Right forelimb (tissue), 1 donor: ENCODE measurements at regions not wholly inside any gene's neighbourhood (a gene's known extent, or its start where the extent isn't known, plus 50 kb on each side); places are given as distances from the start of the nearest gene placed in this dataset.
"Not testable (repeated sequence)": the region's sequence is repeated elsewhere in the genome, so short reads cannot be mapped to it uniquely, and the experiment has no call there.

Source experiments
- DNase-seq: peaks from one replicate; pipeline ENCODE4 v3.0.0-alpha.2; 2018

DNA sequence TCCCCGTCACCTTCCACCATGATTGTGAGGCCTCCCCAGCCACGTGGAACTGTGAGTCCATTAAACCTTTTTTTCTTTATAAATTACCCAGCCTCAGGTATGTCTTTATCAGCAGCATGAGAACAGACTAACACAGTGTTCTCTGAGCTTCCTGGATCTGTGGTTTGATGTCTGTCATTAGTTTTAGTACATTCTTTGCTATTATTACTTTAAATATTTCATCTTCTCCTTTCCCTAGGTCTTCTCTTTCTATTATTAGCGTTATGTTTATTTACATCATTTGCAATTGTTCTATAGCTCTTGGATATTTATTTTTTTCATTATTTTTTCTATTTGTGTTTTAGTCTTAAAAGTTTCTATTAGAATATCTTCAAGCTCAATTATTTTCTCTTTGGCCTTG is 1293.4 kb downstream of the GATA3 start:
- not testable (repeated sequence) for DNase-seq

DNA sequence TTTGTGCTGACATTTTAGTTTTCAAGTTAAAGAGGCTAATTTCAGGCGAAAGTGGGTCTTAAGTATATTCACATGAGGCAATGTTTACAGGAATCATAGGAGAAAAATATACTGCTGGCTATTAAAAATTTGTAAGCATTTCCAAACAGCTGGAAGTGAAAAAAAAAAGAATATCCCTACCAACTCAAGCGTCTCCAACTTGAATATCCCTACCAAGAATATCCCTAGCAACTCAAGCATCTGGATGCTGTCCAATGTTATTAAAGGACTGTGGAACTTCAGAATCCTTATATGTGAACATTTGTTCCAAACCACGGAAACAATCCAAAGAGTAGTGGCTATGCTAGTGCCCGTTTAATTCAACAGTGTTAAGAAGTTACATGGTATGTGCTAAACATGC is 1303.0 kb downstream of the GATA3 start:
- DNase-seq = no peak

DNA sequence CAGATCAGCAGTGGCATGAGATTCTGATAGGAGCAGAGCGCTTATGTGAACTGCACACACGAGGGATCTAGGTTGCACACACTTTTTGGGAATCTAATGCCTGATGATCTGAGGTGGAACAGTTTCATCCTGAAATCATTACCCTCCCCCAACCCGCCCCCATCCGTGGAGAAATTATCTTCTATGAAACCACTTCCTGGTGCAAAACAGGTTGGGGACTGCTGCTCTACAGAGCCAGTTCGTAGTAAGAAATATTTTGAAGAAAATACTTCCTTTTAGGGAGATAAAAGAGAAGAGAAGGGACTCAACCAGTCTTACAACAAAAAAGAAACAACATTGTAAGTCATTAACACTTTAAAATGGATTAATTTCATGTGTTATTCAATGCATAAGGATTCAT is 1308.2 kb downstream of the GATA3 start:
- DNase-seq = no peak

DNA sequence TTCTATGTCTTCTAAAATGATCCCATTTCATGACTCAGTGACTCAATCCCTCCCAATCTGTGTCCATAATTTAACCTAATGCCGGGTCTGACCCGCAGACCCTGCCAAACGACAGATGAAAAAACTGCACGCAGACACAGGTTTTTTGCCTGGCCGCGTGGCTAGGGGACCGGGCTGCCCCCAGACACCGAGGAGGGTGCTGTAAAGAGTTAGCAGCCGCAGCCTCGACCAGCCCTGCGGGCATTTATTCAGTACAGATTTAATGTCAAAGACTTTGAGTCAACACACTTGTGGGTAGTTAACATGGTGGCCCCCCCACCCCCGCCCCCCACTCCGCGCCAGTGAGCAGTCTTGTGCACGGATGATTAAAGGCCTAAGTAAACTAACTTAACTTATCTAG is 1324.7 kb downstream of the GATA3 start:
- no peak for DNase-seq

DNA sequence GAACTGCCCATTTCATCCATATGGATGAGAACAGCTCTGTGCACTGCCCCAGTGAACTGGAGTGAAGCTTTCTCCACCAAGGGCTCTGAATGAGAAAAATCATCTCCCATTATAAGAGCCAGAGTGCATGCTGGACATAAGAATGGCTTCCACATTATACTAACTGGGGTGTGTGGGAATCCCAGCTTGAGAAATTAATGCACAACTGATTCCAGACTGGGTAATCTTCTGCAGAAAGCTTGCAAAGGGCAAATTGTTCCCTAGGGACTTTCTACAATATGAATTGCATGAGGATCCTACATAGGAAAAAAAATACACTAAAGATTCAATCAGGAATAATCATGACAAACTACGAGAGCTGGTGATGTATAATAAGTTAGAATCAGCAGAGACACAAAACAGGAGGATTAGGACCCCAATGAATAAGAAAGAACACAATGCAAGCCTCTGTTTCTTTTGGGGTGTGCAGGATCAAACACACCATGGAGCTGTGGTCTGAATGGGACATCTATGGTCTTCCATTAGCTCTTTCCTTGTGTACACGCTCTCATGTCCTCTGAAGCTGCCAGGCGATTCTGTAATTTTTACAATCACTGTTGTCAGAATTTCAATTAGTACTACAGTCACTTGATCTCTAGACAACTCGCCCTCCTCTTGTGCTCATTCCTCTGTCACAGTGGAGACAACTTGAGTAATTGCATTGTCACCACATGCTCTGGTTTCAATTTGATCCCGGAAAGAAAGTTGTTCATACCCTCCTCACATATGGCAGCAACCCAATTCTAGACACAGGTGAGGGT is 1327.4 kb downstream of the GATA3 start:
- DNase-seq = no peak

DNA sequence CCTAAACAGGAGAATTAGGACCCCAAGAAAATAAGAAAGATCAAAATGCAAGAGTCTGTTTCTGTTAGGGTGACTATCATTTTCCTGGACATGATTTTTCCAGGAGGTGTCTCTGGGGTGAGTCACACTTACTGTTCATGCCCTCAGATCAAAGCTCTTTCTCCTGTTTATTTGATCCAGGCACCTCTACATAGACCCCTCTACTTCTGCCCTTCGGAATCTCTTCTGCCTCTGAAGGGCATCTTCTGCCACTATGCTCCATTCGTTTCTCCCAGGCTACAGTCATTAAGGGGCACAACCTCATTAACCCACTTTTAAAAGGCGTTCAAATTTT is 1328.0 kb downstream of the GATA3 start:
- DNase-seq = no peak

DNA sequence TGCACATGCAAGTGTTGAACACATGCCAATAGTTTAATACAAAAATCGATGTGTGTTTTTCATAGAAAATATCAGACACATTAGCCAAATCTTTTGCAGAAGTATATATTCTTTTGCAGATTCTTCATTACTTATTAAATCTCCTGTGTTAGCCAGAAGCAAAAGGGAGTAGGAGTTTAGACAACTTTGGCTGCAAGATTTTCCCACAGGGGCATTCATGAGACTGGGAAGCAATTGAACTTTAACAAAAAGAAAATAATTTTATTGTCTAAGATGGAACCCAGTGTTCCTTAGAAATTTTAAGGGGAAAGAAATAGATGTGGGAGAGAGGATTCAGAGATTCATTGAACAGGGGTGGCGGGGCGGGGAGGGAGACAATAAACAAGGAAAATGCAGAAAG is 1336.0 kb downstream of the GATA3 start:
- DNase-seq = no peak

DNA sequence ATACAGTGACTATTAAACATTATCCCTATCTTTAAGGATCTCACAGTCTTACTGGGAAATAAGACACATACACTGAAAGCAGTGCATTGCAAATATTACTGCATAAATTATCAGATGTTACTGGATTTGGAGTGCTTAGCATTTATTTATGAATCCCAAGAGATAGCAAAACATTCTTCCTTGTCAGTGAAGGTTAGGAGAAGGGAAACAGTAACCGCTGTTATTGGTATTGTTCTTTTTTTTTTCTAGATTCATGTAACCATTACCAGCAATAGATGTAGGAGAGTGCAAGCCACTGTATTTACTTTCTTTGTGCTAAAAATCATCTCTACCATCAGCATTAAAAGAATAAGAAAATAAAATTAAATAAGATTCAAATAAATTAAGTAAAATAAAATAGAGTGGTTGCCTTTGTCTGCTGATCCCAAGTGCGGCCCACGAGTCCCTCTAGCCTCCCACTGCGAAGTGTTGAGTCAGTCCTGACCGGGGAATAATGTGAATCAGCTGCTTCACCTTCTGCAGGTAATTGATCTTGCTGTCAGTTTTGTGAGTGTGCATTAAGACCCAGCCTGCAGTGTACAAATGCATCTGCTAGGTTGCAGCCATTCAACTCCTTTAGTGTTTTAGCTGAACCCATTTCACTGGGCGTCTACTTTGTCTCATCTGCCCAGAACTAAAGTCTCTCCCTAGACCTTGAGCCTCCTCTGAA is 1344.9 kb downstream of the GATA3 start:
- DNase-seq = no peak

DNA sequence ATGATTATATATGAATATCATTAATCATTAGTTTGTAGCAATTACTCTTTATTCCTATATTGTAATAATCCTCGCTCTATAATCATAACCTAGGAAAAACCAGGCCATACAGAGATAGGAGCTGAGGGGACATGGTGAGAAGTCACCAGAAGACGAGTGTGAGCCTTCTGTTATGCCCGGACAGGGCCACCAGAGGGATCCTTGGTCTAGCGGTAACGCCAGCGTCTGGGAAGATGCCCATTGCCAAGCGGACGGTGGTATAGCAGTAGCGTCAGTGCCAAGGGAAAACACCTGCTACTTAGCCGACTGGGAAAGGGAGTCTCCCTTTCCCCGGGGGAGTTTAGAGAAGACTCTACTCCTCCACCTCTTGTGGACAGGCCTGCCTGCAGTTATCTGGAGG is 1347.6 kb downstream of the GATA3 start:
- not testable (repeated sequence) for DNase-seq

DNA sequence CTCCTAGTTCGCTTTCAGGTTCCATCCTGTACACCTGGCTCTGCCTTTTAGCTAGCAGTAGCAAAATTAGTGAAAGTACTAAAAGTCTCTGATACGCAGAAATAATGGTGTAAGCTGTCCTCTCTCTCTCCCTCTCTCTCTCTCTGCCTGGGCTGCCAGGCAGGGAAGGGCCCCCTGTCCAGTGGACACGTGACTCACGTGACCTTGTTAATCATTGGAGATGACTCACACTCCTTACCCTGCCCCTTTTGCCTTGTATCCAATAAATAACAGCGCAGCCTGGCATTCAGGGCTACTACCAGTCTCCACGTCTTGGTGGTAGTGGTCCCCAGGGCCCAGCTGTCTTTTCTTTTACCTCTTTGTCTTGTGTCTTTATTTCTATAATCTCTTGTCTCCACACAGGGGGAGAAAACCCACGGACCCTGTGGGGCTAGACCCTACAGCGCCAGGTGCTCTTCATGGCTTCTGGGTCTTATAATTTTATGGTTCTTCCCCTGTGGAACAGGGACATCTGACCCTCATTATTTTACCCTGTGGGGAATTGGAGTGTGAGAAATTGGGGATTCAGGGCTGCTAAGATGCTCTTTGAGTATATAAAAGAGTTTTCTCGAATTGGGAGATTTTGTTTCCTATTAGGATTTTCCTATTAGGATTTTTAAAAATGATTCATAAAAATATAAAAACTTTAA is 1348.2 kb downstream of the GATA3 start:
- not testable (repeated sequence) for DNase-seq

DNA sequence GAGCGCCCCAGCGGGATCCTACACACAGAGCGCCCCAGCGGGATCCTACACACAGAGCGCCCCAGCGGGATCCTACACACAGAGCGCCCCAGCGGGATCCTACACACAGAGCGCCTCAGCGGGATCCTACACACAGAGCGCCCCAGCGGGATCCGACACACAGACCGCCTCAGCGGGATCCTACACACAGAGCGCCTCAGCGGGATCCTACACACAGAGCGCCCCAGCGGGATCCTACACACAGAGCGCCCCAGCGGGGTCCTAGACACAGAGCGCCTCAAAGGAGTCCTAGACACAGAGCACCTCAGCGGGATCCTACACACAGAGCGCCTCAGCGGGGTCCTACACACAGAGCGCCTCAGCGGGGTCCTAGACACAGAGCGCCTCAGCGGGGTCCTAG is 1352.7 kb downstream of the GATA3 start:
- not testable (repeated sequence) for DNase-seq

DNA sequence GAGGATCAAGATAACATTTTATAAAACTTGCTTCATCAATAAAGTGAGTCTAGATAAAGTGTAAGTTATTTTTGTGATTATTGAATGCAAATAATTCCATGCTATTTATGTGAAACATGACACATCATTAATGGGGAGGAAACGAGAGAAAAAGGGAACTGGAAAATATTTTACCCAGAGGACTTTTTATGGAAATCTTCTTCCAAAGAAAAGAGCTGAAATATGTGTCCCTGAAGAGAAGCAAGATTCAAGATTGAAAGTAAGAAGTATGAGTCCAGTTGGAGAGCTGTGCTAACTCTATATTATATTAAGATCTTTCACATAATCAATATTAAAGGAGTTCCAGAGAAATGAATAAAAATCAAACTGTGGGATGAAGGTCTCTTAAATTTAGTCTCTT is 1361.8 kb downstream of the GATA3 start:
- no peak for DNase-seq

DNA sequence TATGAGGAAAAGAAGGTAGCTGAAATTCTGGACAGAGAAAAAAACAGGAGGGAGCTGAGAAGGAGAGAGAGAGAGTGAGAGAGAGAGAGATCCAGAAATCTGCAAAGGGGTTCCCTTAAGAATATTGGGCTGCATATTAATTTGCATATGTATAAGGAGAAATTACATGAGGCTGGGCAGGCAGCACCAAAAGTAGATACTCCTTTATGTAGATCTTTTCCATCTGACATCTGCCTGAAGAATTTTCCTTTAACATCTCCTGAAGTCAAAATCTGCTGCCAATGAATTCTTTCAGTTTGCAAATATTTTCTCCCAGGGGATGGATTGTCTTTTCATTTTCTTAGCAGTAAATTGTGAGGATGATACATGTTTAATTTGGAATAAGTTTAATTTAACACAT is 1365.3 kb downstream of the GATA3 start:
- DNase-seq = no peak

DNA sequence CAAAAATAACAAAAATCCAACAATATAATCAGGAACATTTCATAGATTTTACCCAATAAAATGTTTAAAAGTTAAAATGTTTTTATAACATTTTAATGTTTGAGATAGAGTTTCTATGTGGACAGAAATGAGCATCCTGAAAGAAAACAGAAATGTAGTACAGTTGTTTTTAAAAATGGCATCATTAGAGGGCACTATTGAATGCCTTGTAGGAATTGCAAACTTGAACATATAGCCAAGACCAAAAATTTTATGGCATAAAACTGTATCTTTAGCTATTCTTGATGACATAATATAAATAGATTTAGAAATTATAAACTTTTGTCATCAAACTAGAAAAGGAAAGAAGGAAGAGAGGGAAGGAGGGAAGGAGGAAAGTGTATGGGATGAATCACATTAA is 1372.7 kb downstream of the GATA3 start:
- DNase-seq = no peak

DNA sequence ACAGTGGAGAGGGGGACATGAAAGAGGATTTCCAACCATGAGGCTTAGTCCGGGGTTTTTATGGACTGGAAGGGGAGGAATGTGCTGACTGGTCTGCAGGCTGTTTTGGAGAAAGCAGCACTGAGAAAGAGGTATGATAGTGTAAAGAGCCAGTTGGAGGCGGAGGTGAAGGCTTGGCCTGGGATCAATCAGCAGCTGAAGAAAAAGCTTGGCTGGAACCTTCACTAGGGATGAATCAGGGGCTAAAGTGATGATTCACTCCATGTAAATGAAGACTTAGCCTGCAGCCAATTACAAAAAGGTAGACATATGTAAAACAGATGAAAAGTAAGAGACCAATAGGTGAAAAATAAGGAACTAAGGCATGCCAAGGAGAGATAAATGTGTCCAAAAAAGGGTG is 1382.6 kb downstream of the GATA3 start:
- DNase-seq = peak; percentile 45

DNA sequence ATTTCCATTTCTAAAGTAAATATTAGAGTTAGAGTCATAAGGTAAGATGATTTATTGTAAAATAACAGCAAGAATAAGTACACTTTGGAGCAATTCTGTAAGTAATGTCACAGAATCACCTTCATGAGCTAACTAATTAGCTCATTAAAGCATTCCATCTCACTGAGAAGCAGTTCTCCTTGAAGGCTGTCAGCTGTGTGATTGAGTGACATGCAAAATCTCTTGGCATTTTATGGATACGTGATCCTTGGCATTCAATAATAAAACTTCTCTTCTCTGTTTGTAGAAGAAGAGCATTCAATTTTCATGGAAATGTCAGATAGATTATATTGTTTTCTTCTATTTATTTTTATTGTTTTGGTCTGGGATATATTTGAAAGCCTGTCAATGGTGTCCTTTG is 1389.3 kb downstream of the GATA3 start:
- DNase-seq = no peak

DNA sequence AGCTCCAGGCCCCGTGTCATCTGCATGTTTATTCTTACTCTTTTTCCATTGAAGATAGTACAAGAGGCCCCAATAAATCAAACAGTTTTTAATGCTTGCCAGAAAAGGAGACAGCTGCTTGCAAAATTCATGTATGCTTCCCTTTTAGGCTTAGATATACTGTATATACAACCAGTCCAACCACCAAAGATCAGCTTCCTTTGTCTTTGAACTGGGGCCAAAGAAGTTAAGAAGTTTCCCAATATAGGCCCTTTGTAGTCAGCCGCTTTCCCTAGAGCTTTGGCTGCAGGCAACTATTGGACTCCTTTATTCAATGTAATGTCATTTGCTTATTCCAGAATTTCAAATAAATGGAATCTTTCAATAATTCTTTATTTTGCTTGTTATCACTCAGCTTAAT is 1395.0 kb downstream of the GATA3 start:
- no peak for DNase-seq

DNA sequence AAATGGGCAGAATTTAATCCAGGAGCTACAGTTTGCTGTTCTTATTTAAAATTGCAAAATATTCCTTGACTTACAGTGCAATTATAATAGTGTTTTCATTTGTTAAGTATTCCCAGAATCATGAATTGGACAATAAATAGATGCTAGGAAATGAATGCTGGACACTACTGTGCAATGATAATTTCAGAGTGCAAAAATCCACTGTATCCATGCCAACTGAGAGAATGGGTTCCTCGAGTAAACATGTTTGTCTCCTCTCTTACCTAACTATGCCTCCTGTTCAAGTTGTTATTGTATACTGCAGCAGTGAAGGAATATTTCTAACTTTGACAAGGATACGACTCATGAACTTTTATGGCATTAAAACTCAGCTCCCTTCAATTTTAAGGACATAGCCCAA is 1396.3 kb downstream of the GATA3 start:
- no peak for DNase-seq

DNA sequence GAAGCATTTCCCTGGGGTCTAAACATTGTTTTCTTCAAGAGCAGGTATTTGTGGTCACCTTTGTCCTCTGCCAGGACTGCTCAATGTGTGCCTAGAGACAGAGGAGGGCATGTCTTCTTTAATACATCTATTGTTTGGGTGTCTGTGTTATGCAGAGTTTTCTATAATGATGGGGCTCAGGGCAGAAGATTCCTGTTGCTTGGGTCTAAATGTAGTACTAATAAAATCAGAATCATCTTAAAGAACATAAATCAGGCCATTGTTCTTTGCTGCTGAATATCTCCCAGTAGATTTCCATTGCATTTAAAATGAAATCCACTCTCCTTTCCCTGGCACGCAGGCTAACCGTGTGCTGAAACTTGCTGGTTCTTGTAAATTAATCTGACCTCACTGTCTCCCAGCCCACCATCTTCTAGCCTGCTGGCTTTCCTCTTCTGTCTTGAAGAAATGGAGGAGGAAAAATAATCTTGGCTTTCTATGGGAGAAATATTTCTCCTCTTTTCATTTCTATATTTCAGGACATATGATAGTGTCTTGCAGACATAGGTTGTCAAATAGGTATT is 1396.8 kb downstream of the GATA3 start:
- no peak for DNase-seq

DNA sequence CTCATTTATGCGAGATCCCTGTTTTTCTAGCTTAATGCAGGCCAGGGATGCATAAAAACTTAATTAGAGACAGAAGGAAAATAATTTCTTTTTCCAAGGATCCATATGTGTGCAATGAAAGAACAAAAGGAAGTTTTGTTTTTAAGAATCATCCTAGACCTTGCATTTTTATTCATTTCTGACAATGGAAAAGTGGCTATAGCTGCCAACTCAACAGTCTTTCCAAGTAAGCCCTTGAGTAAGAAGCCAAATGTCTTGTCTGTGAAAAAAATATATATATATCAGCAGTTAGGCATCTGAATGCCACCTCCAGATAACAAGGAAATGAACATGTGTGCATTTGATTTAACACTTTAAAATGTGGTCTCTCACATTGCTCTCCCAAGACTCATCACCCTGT is 1397.6 kb downstream of the GATA3 start:
- no peak for DNase-seq

DNA sequence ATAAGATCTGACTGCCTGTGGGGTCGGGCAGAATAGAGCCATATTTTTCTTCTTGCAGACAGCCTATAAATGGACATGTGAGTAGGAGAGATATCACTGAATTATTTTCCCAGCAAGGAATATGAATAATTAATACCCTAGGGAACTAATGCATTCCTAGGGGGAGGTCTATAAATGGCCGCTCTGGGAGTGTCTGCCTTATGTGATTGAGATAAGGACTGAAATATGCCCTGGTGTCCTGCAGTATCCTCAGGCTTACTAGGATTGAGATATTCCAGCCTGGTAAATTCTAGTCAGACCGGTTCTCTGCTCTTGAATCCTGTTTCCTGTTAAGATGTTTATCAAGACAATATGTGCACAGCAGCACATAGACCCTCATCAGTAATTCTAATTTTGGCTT is 1399.4 kb downstream of the GATA3 start:
- not testable (repeated sequence) for DNase-seq

DNA sequence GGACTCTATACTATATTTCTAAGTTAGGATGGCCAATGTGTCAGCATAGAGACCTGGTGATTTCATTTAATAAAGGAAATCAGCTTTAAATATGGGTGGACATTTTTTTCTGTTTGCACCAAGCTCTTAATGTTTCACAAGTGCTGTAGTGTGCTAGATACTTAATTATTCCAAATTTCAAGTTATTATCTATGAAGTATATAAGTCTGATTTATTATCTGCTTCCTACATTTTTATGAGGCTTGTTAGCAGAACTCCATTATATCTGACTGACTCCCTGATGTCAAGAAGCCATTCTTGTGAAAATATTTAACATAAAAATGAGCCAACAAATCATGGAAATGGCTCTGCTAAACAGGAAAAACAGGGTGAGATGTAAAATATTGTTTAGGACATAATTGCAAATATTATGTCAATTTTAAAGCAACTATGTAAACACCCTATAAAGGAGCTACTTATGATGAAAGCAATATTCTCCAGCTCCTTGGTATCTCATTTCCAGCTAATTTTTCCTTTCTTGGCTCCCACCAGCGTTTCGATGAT is 1415.2 kb downstream of the GATA3 start:
- DNase-seq = no peak

DNA sequence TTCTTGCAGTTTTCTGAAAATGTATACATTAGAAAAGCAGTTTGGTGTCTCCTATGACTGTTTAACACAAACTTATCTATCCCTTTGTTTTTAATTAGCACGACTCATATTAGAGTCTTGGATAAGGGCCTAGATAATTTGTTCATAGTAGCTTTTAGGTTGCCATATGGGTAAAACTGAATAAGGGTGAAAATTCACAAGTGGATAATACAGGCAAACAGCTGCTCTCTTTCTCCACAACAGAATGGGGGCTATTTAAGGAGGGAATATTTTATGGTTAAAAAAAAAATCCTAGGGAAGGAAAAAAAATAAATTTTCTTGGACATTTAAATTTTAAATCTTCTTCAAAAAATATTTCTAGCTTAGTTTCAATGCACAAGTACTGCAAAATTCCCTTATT is 1416.1 kb downstream of the GATA3 start:
- DNase-seq = no peak

DNA sequence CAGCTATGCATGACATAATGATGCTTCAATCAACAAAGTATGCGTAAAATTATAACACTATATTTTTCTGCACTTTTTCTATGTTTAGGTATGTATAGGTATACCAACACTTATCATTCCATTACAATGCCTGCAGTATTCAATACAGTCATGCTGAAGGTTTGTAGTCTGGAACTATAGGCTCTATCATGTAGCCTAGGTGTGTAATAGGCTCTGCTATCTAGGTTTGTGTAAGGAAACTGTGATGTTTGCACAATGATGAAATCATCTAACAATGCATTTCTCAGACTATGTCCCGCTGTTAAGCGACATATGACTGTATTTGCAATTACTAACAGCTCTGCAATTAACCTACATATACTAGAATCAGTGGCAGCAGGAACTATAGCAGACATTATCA is 1447.5 kb downstream of the GATA3 start:
- no peak for DNase-seq
